HL-60/S4 treated with phorbol 12-myristate 13-acetate at 8.2 ng/mL for 4 days and 3 days (cell line): ENCODE measurements at regions not wholly inside any gene's neighbourhood (a gene's known extent, or its start where the extent isn't known, plus 50 kb on each side); places are given as distances from the start of the nearest gene placed in this dataset.

Experiments
- in situ Hi-C: fragments of 300-500 bp; cut with MboI; formaldehyde crosslinking; loops from 2 replicates; pipeline ENCODE4 v1.15.0; 2022; ENCODE audit warnings: low sequenced_read_pairs

GRCh38 chr11:13062115-13062514 is 53.0 kb downstream of the RASSF10 start:
- in situ Hi-C loops: no loop called here

GRCh38 chr11:13064593-13064992 is 55.5 kb downstream of the RASSF10 start:
- in situ Hi-C loops: no loop called here

GRCh38 chr11:13065200-13065787 is 56.2 kb downstream of the RASSF10 start:
- in situ Hi-C loops: no loop called here

GRCh38 chr11:13068211-13068610 is 59.1 kb downstream of the RASSF10 start:
- in situ Hi-C loops: no loop called here

- in situ Hi-C loops: no loop called here
Measured at GRCh38 chr11:13073119-13073981, 64.2 kb downstream of the RASSF10 start.

GRCh38 chr11:13074714-13075464 is 65.8 kb downstream of the RASSF10 start:
- in situ Hi-C loops: no loop called here

GRCh38 chr11:13076961-13077360 is 67.8 kb downstream of the RASSF10 start:
- in situ Hi-C loops: no loop called here

GRCh38 chr11:13080861-13081260 is 71.7 kb downstream of the RASSF10 start:
- in situ Hi-C loops: no loop called here

- in situ Hi-C loops: no loop called here
Measured at GRCh38 chr11:13082588-13082987, 73.5 kb downstream of the RASSF10 start.

GRCh38 chr11:13090228-13090708 is 81.2 kb downstream of the RASSF10 start:
- in situ Hi-C loops: no loop called here

GRCh38 chr11:13091373-13091772 is 82.3 kb downstream of the RASSF10 start:
- in situ Hi-C loops: no loop called here

GRCh38 chr11:13091804-13092203 is 82.7 kb downstream of the RASSF10 start:
- in situ Hi-C loops: no loop called here

- in situ Hi-C loops: no loop called here
Measured at GRCh38 chr11:13094930-13095687, 86.0 kb downstream of the RASSF10 start.

GRCh38 chr11:13098063-13098462 is 88.9 kb downstream of the RASSF10 start:
- in situ Hi-C loops: no loop called here

GRCh38 chr11:13098616-13099289 is 89.6 kb downstream of the RASSF10 start:
- in situ Hi-C loops: no loop called here

GRCh38 chr11:13101644-13102512 is 92.8 kb downstream of the RASSF10 start:
- in situ Hi-C loops: no loop called here

- in situ Hi-C loops: no loop called here
Measured at GRCh38 chr11:13102513-13102840, 93.4 kb downstream of the RASSF10 start.

GRCh38 chr11:13102865-13103539 is 93.9 kb downstream of the RASSF10 start:
- in situ Hi-C loops: no loop called here
